Neural progenitor cell (in vitro differentiated cells): ENCODE measurements at regions not wholly inside any gene's neighbourhood (a gene's known extent, or its start where the extent isn't known, plus 50 kb on each side); places are given as distances from the start of the nearest gene placed in this dataset.

ENCODE experiments used
- EZH2 ChIP-seq: fragments of 200-600 bp; sonication (generic); IDR thresholded peaks from 2 replicates; pipeline ENCODE4 v1.6.1; 2017; ENCODE audit warnings: antibody characterized with exemption, mild to moderate bottlenecking, moderate library complexity
- EZH2phosphoT487 ChIP-seq: fragments of 200-600 bp; sonication (generic); IDR thresholded peaks from 2 replicates; pipeline ENCODE4 v1.6.1; 2017; ENCODE audit warnings: antibody characterized with exemption
- TF ChIP-seq, protein P1 (sequence below): fragments of 200-600 bp; sonication (generic); IDR thresholded peaks from 2 replicates; pipeline ENCODE4 v1.5.1; 2017; ENCODE audit warnings: antibody characterized with exemption, mild to moderate bottlenecking

DNA sequence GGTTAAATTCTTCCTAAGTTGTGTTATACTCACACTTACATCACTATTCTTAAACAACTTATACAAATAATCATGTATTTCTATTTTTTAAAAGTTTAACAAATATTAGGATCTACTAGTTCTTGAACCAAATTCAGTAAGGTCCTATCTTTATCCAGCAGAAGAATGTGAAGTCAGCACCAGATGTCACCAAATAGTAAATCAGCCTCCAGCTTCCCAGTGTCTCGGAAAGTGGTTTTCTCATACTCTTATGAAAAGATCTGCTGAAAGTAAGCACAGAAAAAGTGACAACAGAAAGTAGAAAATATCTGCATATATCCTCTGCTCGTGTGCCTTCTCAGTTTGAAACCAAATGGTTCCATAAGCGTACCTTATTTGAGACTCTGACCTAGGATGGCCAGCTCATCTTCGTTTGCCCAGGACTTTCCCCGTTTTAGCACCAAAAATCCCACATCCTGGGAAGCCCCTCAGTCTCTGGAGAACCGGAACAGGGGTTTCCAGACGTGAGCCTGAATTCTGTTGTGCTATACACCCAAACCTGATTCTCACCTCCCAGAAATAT is 98.0 kb upstream of the DCLK2 start:
- TF ChIP-seq EZH2 (no peak), EZH2phosphoT487 (no peak)
- TF ChIP-seq, protein P1, sequence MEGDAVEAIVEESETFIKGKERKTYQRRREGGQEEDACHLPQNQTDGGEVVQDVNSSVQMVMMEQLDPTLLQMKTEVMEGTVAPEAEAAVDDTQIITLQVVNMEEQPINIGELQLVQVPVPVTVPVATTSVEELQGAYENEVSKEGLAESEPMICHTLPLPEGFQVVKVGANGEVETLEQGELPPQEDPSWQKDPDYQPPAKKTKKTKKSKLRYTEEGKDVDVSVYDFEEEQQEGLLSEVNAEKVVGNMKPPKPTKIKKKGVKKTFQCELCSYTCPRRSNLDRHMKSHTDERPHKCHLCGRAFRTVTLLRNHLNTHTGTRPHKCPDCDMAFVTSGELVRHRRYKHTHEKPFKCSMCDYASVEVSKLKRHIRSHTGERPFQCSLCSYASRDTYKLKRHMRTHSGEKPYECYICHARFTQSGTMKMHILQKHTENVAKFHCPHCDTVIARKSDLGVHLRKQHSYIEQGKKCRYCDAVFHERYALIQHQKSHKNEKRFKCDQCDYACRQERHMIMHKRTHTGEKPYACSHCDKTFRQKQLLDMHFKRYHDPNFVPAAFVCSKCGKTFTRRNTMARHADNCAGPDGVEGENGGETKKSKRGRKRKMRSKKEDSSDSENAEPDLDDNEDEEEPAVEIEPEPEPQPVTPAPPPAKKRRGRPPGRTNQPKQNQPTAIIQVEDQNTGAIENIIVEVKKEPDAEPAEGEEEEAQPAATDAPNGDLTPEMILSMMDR = no peak
